Spleen (tissue), 11 donors: ENCODE measurements at regions not wholly inside any gene's neighbourhood (a gene's known extent, or its start where the extent isn't known, plus 50 kb on each side); places are given as distances from the start of the nearest gene placed in this dataset.

Experiments
- DNase-seq: peaks from one replicate; pipeline ENCODE4 v3.0.0-alpha.2; 2020
- H3K27ac ChIP-seq, 8 donors: fragments of 200-600 bp; sonication (generic) in 7 of 8; 1 replicate in 4 of 8; 2 replicates in 4 of 8; pipeline versions ENCODE4 v1.5.0 to v1.8.0; 2016 to 2021; ENCODE audit warnings: inconsistent platforms in 4 of 8, mild to moderate bottlenecking in 4 of 8, moderate library complexity in 1 of 8
- H3K27me3 ChIP-seq, 7 donors: fragments of 200-600 bp; sonication (generic) in 6 of 7; replicated peaks in 1 of 7; 1 replicate in 4 of 7; 2 replicates in 3 of 7; pipeline versions ENCODE4 v1.5.0 to v1.8.0; 2016 to 2021; ENCODE audit warnings: inconsistent platforms in 3 of 7, mild to moderate bottlenecking in 1 of 7
- H3K36me3 ChIP-seq, 6 donors: fragments of 200-600 bp; sonication (generic) in 5 of 6; 1 replicate in 4 of 6; 2 replicates in 2 of 6; pipeline versions ENCODE4 v1.5.0 to v1.8.0; 2016 to 2021; ENCODE audit warnings: inconsistent platforms in 2 of 6
- H3K4me1 ChIP-seq, 6 donors: fragments of 200-600 bp; sonication (generic) in 5 of 6; 1 replicate in 3 of 6; 2 replicates in 3 of 6; pipeline versions ENCODE4 v1.5.0 to v1.8.0; 2016 to 2021; ENCODE audit warnings: inconsistent platforms in 3 of 6
- H3K4me3 ChIP-seq, 8 donors: fragments of 200-600 bp; sonication (generic) in 7 of 8; 1 replicate in 4 of 8; 2 replicates in 4 of 8; pipeline versions ENCODE4 v1.5.0 to v1.8.0; 2016 to 2021; ENCODE audit warnings: inconsistent platforms in 4 of 8, mild to moderate bottlenecking in 4 of 8, moderate library complexity in 2 of 8
- H3K9me3 ChIP-seq, 8 donors: fragments of 200-600 bp; sonication (generic) in 7 of 8; 1 replicate in 4 of 8; 2 replicates in 4 of 8; pipeline versions ENCODE4 v1.5.0 to v1.8.0; 2016 to 2021; ENCODE audit warnings: inconsistent platforms in 4 of 8
- POLR2A ChIP-seq, 3 donors: fragments of 450-650 bp; IDR thresholded peaks; one replicate each; pipeline ENCODE4 v1.5.1; 2017; ENCODE audit warnings: antibody characterized with exemption in 3 of 3, mild to moderate bottlenecking in 1 of 3
- POLR2AphosphoS5 ChIP-seq, 3 donors: sonication (generic); formaldehyde crosslinking; IDR thresholded peaks; one replicate each; pipeline ENCODE4 v1.5.1; 2017; ENCODE audit warnings: antibody characterized with exemption in 3 of 3
- WGBS, 5 donors: extraction: QIAGEN DNeasy Blood & Tissue Kit in 3 of 5; methylation state at CpG; one replicate each; pipeline versions ENCODE4 v1.1.5 to v1.1.7; 2013 to 2018; 5-methylcytosine and 5-hydroxymethylcytosine counted together
- intact Hi-C: fragments of 100-400 bp; cut with DNase I; formaldehyde crosslinking; loops from one replicate; pipeline ENCODE4 v1.15.0; 2023; ENCODE audit warnings: low total_unique reads
- TF ChIP-seq, protein P1 (sequence below), 11 experiments: fragments of 200-600 bp in 7 of 11; fragments of 450-650 bp in 4 of 11; sonication (generic) in 4 of 11; IDR thresholded peaks in 8 of 11; conservative IDR thresholded peaks in 3 of 11; 1 replicate in 7 of 11; 2 replicates in 4 of 11; pipeline versions ENCODE4 v1.4.0 to v1.8.0; 2016 to 2021; ENCODE audit warnings: antibody characterized with exemption in 11 of 11, inconsistent platforms in 4 of 11, mild to moderate bottlenecking in 1 of 11
- donor health status: healthy with polysubstance abuse.
- donor health status: DM: no; HTN: no; CAD: no; lungs with moderate emphysema.
- donor health status: DM: no; HTN: no; CAD: no.
- donor health status: Bipolar disorder and iron deficiency.
- donor health status: healthy.
- donor health status: DM: no; HTN: no; CAD: no.
- donor health status: DM: yes; HTN: yes; CAD: no.

DNA sequence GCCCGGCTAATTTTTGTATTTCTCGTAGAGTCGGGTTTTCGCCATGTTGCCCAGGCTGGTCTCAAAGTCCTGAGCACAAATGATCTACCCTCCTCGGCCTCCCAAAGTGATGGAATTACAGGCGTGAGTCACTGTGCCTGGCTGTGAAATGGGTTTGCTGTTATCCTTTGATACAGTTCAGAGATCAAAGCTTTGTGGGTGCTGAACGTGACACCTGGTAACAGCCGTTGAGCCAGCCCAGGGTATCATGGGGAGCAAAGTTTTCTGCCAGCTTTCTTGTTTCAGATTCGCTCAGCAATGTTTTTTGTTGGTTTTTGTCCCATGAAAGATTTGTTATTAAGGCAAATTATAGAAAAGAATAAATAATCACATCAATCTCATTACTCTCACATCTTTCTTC lies 68.9 kb upstream of the LPAR1 start:
- no peaks in the 10 kb centered on the region for H3K27me3 ChIP-seq
- no peak overlapping the region for H3K4me3 ChIP-seq
- no peak for TF ChIP-seq POLR2A (IDR thresholded peaks at IDR 0.05)
- TF ChIP-seq, protein P1, sequence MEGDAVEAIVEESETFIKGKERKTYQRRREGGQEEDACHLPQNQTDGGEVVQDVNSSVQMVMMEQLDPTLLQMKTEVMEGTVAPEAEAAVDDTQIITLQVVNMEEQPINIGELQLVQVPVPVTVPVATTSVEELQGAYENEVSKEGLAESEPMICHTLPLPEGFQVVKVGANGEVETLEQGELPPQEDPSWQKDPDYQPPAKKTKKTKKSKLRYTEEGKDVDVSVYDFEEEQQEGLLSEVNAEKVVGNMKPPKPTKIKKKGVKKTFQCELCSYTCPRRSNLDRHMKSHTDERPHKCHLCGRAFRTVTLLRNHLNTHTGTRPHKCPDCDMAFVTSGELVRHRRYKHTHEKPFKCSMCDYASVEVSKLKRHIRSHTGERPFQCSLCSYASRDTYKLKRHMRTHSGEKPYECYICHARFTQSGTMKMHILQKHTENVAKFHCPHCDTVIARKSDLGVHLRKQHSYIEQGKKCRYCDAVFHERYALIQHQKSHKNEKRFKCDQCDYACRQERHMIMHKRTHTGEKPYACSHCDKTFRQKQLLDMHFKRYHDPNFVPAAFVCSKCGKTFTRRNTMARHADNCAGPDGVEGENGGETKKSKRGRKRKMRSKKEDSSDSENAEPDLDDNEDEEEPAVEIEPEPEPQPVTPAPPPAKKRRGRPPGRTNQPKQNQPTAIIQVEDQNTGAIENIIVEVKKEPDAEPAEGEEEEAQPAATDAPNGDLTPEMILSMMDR (IDR thresholded peaks at IDR 0.05 in 8 of 11, conservative IDR thresholded peaks at IDR 0.05 in 3 of 11), result no peak
- no peak for DNase-seq
- 84 to 87% (median 85%) methylated on average over 9 of the region's 9 CpGs for WGBS, 5 donors
- intact Hi-C loops, result no loop called here
- H3K27ac ChIP-seq, result no peak overlapping the region
- no peaks in the 10 kb centered on the region for H3K36me3 ChIP-seq
- H3K4me1 ChIP-seq, result no peaks in the 10 kb centered on the region
- H3K9me3 ChIP-seq, result no peaks in the 10 kb centered on the region

DNA sequence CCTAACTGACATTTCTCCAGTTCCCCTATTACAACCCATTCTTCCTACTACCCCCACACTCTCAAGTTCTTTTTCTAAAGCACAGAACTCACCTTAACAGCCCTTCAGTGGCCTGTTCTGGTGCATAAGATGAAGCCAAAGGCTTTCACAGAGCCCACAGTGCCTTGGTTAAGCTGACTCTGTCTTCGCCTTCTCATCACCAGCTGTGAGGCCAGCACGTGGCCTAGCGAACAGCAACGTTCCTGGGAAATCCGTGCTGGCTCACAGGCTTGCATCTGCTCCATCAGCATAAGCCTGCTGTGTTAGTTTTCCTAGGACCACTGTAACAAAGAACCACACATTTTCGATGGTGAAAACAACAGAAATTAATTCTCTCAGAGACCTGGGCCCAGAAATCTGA lies 67.9 kb upstream of the LPAR1 start:
- no peak for TF ChIP-seq POLR2A (IDR thresholded peaks at IDR 0.05)
- no peak for TF ChIP-seq POLR2AphosphoS5 (IDR thresholded peaks at IDR 0.05)
- no peak overlapping the region for H3K27ac ChIP-seq
- intact Hi-C loops, result no loop called here
- 83 to 93% (median 87%) methylated on average over 6 of the region's 6 CpGs for WGBS, 5 donors
- DNase-seq, result no peak
- no peaks in the 10 kb centered on the region for H3K36me3 ChIP-seq
- H3K4me1 ChIP-seq, result no peaks in the 10 kb centered on the region
- H3K4me3 ChIP-seq, result no peak overlapping the region
- H3K9me3 ChIP-seq, result no peaks in the 10 kb centered on the region
- H3K27me3 ChIP-seq, result no peaks in the 10 kb centered on the region

- H3K27ac ChIP-seq, result no peak overlapping the region
- H3K36me3 ChIP-seq, result no peaks in the 10 kb centered on the region
- H3K4me1 ChIP-seq, result no peaks in the 10 kb centered on the region
- 65 to 76% (median 73%) methylated on average over 4 of the region's 4 CpGs for WGBS, 5 donors
- no peak overlapping the region for H3K4me3 ChIP-seq
- no peak for TF ChIP-seq POLR2A (IDR thresholded peaks at IDR 0.05)
- TF ChIP-seq, protein P1 (IDR thresholded peaks at IDR 0.05 in 8 of 11, conservative IDR thresholded peaks at IDR 0.05 in 3 of 11), result no peak
- no peak for TF ChIP-seq POLR2AphosphoS5 (IDR thresholded peaks at IDR 0.05)
- no peaks in the 10 kb centered on the region for H3K27me3 ChIP-seq
- no peak for DNase-seq
- intact Hi-C loops, result no loop called here
- H3K9me3 ChIP-seq, result no peaks in the 10 kb centered on the region
Observed at GRCh38 chr9:111102793-111103464, 64.7 kb upstream of the LPAR1 start.

- 73 to 83% (median 75%) methylated on average over 9 of the region's 9 CpGs for WGBS, 5 donors
- no peaks in the 10 kb centered on the region for H3K9me3 ChIP-seq
- no peak for TF ChIP-seq POLR2A (IDR thresholded peaks at IDR 0.05)
- TF ChIP-seq, protein P1 (IDR thresholded peaks at IDR 0.05 in 8 of 11, conservative IDR thresholded peaks at IDR 0.05 in 3 of 11), result no peak
- intact Hi-C loops, result no loop called here
- no peak overlapping the region for H3K27ac ChIP-seq
- no peaks in the 10 kb centered on the region for H3K36me3 ChIP-seq
- no peak overlapping the region for H3K4me3 ChIP-seq
- H3K4me1 ChIP-seq, result peaks cover 0 to 4% (median 0%) of the 10 kb centered on the region in 6 donors
- no peak for DNase-seq
- H3K27me3 ChIP-seq, result no peaks in the 10 kb centered on the region
Observed at GRCh38 chr9:111099199-111100008, 61.1 kb upstream of the LPAR1 start.
